Gastroesophageal sphincter (tissue), 4 donors: ENCODE measurements at regions not wholly inside any gene's neighbourhood (a gene's known extent, or its start where the extent isn't known, plus 50 kb on each side); places are given as distances from the start of the nearest gene placed in this dataset.

Source experiments
- ATAC-seq: fragments of 150-250 bp; one replicate; pipeline ENCODE4 v1.9.1; 2016; ENCODE audit warnings: mild to moderate bottlenecking, moderate library complexity
- H3K27ac ChIP-seq, 4 donors: fragments of 200-600 bp; sonication (generic) in 3 of 4; 1 replicate in 3 of 4; 2 replicates in 1 of 4; pipeline ENCODE4 v1.5.1; 2016 to 2019
- H3K27me3 ChIP-seq: fragments of 200-600 bp; sonication (generic); one replicate; pipeline ENCODE4 v1.5.1; 2019
- H3K36me3 ChIP-seq, 2 donors: fragments of 200-600 bp; sonication (generic); one replicate each; pipeline ENCODE4 v1.5.1; 2019; ENCODE audit warnings: control low read depth in 1 of 2
- H3K4me1 ChIP-seq, 3 donors: fragments of 200-600 bp; sonication (generic); 1 replicate in 2 of 3; 2 replicates in 1 of 3; pipeline ENCODE4 v1.5.1; 2016 to 2019; ENCODE audit warnings: control low read depth in 2 of 3
- H3K4me3 ChIP-seq, 2 donors: fragments of 200-600 bp; sonication (generic); one replicate each; pipeline ENCODE4 v1.5.1; 2019; ENCODE audit warnings: mild to moderate bottlenecking in 1 of 2, moderate library complexity in 1 of 2
- H3K9me3 ChIP-seq, 3 donors: fragments of 200-600 bp; sonication (generic); one replicate each; pipeline ENCODE4 v1.5.1; 2017 to 2019; ENCODE audit warnings: control low read depth in 2 of 3
- CTCF ChIP-seq, 4 experiments: fragments of 200-600 bp in 2 of 4; fragments of 450-650 bp in 2 of 4; sonication (generic) in 1 of 4; IDR thresholded peaks; one replicate each; pipeline ENCODE4 v1.5.1; 2017 to 2019; ENCODE audit warnings: antibody characterized with exemption in 4 of 4, mild to moderate bottlenecking in 2 of 4, moderate library complexity in 2 of 4
- EP300 ChIP-seq: sonication (generic); formaldehyde crosslinking; IDR thresholded peaks from one replicate; pipeline ENCODE4 v1.6.1; 2017; ENCODE audit warnings: antibody characterized with exemption, mild to moderate bottlenecking
- POLR2A ChIP-seq, 2 donors: fragments of 450-650 bp; IDR thresholded peaks; one replicate each; pipeline ENCODE4 v1.6.1; 2017; ENCODE audit warnings: antibody characterized with exemption in 2 of 2, mild to moderate bottlenecking in 2 of 2, moderate library complexity in 1 of 2
- POLR2AphosphoS5 ChIP-seq: sonication (generic); formaldehyde crosslinking; IDR thresholded peaks from one replicate; pipeline ENCODE4 v1.6.1; 2017; ENCODE audit warnings: antibody characterized with exemption
- WGBS, 2 donors: methylation state at CpG; one replicate each; pipeline ENCODE4 v1.1.5; 2018; ENCODE audit warnings: low coverage in 1 of 2; 5-methylcytosine and 5-hydroxymethylcytosine counted together

GRCh38 chr20:60223174-60223573, 265.0 kb downstream of the CDH26 start:
- Histone ChIP-seq H3K4me1 (no peaks in the 10 kb centered on the region), H3K9me3 (no peaks in the 10 kb centered on the region), H3K4me3 (no peak overlapping the region), H3K27ac (no peak overlapping the region), H3K27me3 (peaks cover 6% of the 10 kb centered on the region), H3K36me3 (no peaks in the 10 kb centered on the region)
- 77 to 85% methylated on average over 5 of the region's 5 CpGs for WGBS, 2 donors
- no peak for ATAC-seq
- TF ChIP-seq CTCF (IDR thresholded peaks at IDR 0.05) (no peak), POLR2AphosphoS5 (no peak), EP300 (no peak), POLR2A (IDR thresholded peaks at IDR 0.05) (no peak)

- TF ChIP-seq CTCF (IDR thresholded peaks at IDR 0.05) (no peak), POLR2AphosphoS5 (no peak), EP300 (no peak), POLR2A (IDR thresholded peaks at IDR 0.05) (no peak)
- Histone ChIP-seq H3K27me3 (peaks cover 4% of the 10 kb centered on the region), H3K27ac (no peak overlapping the region), H3K4me3 (no peak overlapping the region), H3K9me3 (no peaks in the 10 kb centered on the region), H3K36me3 (no peaks in the 10 kb centered on the region), H3K4me1 (no peaks in the 10 kb centered on the region)
- no peak for ATAC-seq
- WGBS, 2 donors: 80 to 94% methylated on average over 1 to 2 of the region's 3 CpGs
These were observed 266.7 kb downstream of the CDH26 start for GRCh38 chr20:60224914-60225313.

- no peak for ATAC-seq
- 40 to 51% methylated on average over 2 of the region's 3 CpGs for WGBS, 2 donors
- Histone ChIP-seq H3K4me1 (no peaks in the 10 kb centered on the region), H3K27me3 (no peaks in the 10 kb centered on the region), H3K4me3 (no peak overlapping the region), H3K36me3 (no peaks in the 10 kb centered on the region), H3K9me3 (no peaks in the 10 kb centered on the region), H3K27ac (no peak overlapping the region)
- TF ChIP-seq CTCF (IDR thresholded peaks at IDR 0.05) (no peak), EP300 (no peak), POLR2AphosphoS5 (no peak), POLR2A (IDR thresholded peaks at IDR 0.05) (no peak)
These were observed 270.0 kb downstream of the CDH26 start for GRCh38 chr20:60228255-60228654.

GRCh38 chr20:60232380-60232779, 274.2 kb downstream of the CDH26 start:
- no peaks in the 10 kb centered on the region for H3K9me3 ChIP-seq
- H3K4me3 ChIP-seq: no peak overlapping the region
- no peak for ATAC-seq
- no peaks in the 10 kb centered on the region for H3K4me1 ChIP-seq
- no peak overlapping the region for H3K27ac ChIP-seq
- H3K27me3 ChIP-seq: no peaks in the 10 kb centered on the region
- no peak for TF ChIP-seq POLR2AphosphoS5
- TF ChIP-seq CTCF (IDR thresholded peaks at IDR 0.05): no peak
- TF ChIP-seq EP300: no peak
- no peak for TF ChIP-seq POLR2A (IDR thresholded peaks at IDR 0.05)
- H3K36me3 ChIP-seq: no peaks in the 10 kb centered on the region
- WGBS, 2 donors: 76 to 79% methylated on average over 4 of the region's 4 CpGs

GRCh38 chr20:60233018-60233630, 274.9 kb downstream of the CDH26 start:
- no peaks in the 10 kb centered on the region for H3K27me3 ChIP-seq
- TF ChIP-seq POLR2AphosphoS5 (no peak), CTCF (IDR thresholded peaks at IDR 0.05) (no peak), EP300 (no peak), POLR2A (IDR thresholded peaks at IDR 0.05) (no peak)
- no peak for ATAC-seq
- H3K4me3 ChIP-seq: no peak overlapping the region
- no peaks in the 10 kb centered on the region for H3K36me3 ChIP-seq
- no peaks in the 10 kb centered on the region for H3K4me1 ChIP-seq
- no peak overlapping the region for H3K27ac ChIP-seq
- peaks cover 0 to 6% (median 0%) of the 10 kb centered on the region in 3 donors for H3K9me3 ChIP-seq
- WGBS, 2 donors: 59 to 70% methylated on average over 3 of the region's 3 CpGs
